ENCODE measurements at regions not wholly inside any gene's neighbourhood (a gene's known extent, or its start where the extent isn't known, plus 50 kb on each side); places are given as distances from the start of the nearest gene placed in this dataset.

DNA sequence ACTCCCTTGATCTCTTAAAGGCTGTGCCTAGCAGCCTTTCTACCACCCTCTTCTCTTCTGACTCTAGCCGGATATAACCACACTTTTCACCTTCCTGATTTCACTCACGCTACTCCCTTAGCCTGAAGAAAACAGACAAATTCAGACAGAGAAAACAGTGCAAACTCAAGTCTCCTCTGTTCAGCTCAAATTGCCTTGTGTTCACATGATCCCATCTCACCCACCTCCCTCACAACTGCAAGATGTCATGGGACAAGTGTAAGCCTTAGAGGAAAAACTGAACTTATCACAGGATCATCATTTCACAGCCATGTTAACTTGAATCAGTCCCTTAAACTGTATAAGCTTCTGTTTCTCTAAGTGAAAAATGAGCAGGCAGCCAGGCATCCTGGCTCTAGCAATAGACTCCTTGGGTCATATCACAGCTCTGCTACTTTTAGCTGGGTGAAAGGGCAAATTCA is 66.5 kb upstream of the TENT5A start:
- DNase-seq (ENCODE audit: low read depth) = no peak

DNA sequence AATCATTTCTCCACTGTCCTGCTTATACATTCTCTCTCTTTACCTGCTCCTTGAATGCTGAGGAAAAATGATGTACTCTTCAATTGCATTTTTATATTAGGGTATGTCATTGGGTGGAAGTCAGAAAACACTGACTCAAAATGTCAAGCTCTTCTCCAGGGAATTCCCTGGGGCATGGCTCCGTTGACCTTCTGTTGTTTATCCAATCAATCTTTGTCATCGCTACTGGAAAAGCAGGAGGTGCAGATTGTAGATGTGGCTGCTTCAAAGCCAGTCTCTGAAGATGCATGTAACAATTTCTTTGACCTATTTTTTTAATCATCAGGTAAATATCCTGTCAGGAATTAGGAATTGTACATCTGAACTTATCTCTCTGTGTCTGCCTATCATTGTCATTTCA is 63.9 kb upstream of the TENT5A start:
- DNase-seq (ENCODE audit: low read depth) = peak; percentile 67

GRCh38 chr6:81814370-81815076 is 62.0 kb upstream of the TENT5A start:
- peak; percentile 67 for DNase-seq (ENCODE audit: low read depth)

DNA sequence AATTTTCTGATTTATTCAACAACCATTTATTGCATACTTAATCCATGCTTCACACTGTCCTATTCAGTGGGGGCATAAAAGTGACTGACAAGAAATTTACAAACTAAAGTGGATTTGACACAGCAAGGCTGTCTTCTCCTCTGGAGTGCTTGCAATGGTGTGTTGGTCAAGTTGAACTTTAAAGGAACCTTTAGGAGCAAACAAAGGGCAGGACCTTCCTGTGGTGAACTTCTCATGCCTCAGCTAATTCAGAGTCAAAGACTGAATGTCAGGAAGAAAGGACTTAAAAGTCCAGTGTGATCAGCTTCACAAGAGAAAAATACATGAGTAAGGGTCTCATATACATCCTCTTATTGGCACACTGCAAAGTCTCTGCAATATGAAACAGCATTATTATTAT is 60.8 kb upstream of the TENT5A start:
- no peak for DNase-seq (ENCODE audit: low read depth)

- no peak for DNase-seq (ENCODE audit: low read depth)
These were observed 59.9 kb upstream of the TENT5A start for GRCh38 chr6:81812401-81812800.

GRCh38 chr6:81808851-81809570 is 56.5 kb upstream of the TENT5A start:
- DNase-seq (ENCODE audit: low read depth) = no peak

- no peak for DNase-seq (ENCODE audit: low read depth)
These were observed 54.5 kb upstream of the TENT5A start for GRCh38 chr6:81806793-81807565.

DNA sequence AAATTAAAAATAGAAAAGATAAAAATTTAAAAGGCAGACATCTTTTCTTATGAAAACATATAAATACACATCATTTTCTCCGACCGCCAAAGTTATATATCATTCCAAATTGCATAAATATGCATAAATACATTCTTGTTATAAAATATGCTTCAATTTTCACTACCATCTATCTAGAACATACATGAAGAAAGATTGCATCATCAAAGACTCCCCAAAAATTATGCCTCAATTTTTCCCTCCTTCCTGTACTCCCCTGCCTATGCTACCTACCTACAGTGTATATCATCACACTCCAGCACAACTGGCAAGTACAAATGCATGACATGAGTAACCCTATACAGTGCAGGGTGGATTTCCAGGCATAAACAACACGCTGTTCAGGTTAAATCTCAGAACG is 49.9 kb upstream of the TENT5A start:
- no peak for DNase-seq (ENCODE audit: low read depth)

All from M059J (cell line).